Ureter (tissue), 1 donor: ENCODE measurements at regions not wholly inside any gene's neighbourhood (a gene's known extent, or its start where the extent isn't known, plus 50 kb on each side); places are given as distances from the start of the nearest gene placed in this dataset.

Experiments used
- DNase-seq: peaks from one replicate; pipeline ENCODE4 v3.0.0-alpha.2; 2020; ENCODE audit warnings: low spot score
- donor health status: DM: yes; HTN: yes; CAD: no.

GRCh38 chr10:58996866-58997265, 179.6 kb upstream of the PHYHIPL start:
- no peak for DNase-seq

GRCh38 chr10:58998924-58999713, 177.3 kb upstream of the PHYHIPL start:
- peak; percentile 56 for DNase-seq

GRCh38 chr10:59000162-59000825, 176.1 kb upstream of the PHYHIPL start:
- DNase-seq, result no peak

- no peak for DNase-seq
Measured at GRCh38 chr10:59002011-59002410, 174.4 kb upstream of the PHYHIPL start.

- no peak for DNase-seq
Measured at GRCh38 chr10:59003203-59003602, 173.2 kb upstream of the PHYHIPL start.

- DNase-seq, result no peak
Measured at GRCh38 chr10:59004392-59004791, 172.1 kb upstream of the PHYHIPL start.

GRCh38 chr10:59006511-59007306, 169.7 kb upstream of the PHYHIPL start:
- DNase-seq, result no peak

GRCh38 chr10:59007307-59008025, 169.0 kb upstream of the PHYHIPL start:
- DNase-seq, result no peak

- DNase-seq, result no peak
Measured at GRCh38 chr10:59008452-59008851, 168.0 kb upstream of the PHYHIPL start.

GRCh38 chr10:59011972-59012632, 164.3 kb upstream of the PHYHIPL start:
- no peak for DNase-seq

GRCh38 chr10:59012839-59013238, 163.6 kb upstream of the PHYHIPL start:
- DNase-seq, result no peak

- DNase-seq, result no peak
Measured at GRCh38 chr10:59016043-59016442, 160.4 kb upstream of the PHYHIPL start.

GRCh38 chr10:59018977-59019376, 157.5 kb upstream of the PHYHIPL start:
- no peak for DNase-seq

- DNase-seq, result no peak
Measured at GRCh38 chr10:59019603-59020002, 156.8 kb upstream of the PHYHIPL start.

GRCh38 chr10:59020502-59020901, 155.9 kb upstream of the PHYHIPL start:
- DNase-seq, result no peak

GRCh38 chr10:59025981-59026765, 150.3 kb upstream of the PHYHIPL start:
- DNase-seq, result no peak

GRCh38 chr10:59027975-59028655, 148.3 kb upstream of the PHYHIPL start:
- DNase-seq, result no peak

- no peak for DNase-seq
Measured at GRCh38 chr10:59033622-59034021, 142.8 kb upstream of the PHYHIPL start.

- DNase-seq, result no peak
Measured at GRCh38 chr10:59036311-59037017, 140.0 kb upstream of the PHYHIPL start.
